ENCODE measurements at regions not wholly inside any gene's neighbourhood (a gene's known extent, or its start where the extent isn't known, plus 50 kb on each side); places are given as distances from the start of the nearest gene placed in this dataset.
"Not testable (repeated sequence)": the region's sequence is repeated elsewhere in the genome, so short reads cannot be mapped to it uniquely, and the experiment has no call there.

DNA sequence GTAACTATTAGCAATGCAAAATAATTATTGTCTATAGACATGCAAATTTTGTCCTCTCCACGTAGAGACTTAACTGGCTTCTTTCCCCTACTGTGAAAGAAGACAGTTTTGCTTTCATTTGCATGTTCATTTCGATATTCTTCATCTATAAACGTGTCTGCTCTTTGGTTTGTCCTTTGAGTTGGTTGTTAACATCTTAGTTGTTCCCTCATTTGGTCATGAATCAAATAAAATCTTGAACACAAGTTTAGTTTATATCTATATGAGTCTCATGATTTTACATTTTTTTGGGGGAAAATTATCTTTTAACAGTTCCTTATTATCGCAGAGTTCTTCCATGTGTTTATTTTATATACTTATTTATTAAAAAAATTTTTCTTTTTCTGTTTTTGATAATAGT lies 214.4 kb downstream of the UTP18 start:
- Mint-ChIP-seq H3K9me3 (no peaks in the 10 kb centered on the region), H3K4me1 (ENCODE audit: low read depth) (no peaks in the 10 kb centered on the region), H3K4me3 (no peak overlapping the region), H3K27me3 (peaks cover 3% of the 10 kb centered on the region), H3K36me3 (ENCODE audit: low read depth) (no peaks in the 10 kb centered on the region), H3K27ac (no peak overlapping the region)
- no peak for DNase-seq

GRCh38 chr17:51475730-51476129 lies 215.4 kb downstream of the UTP18 start:
- no peaks in the 10 kb centered on the region for H3K36me3 Mint-ChIP-seq (ENCODE audit: low read depth)
- DNase-seq, result no peak
- H3K27ac Mint-ChIP-seq, result no peak overlapping the region
- H3K4me3 Mint-ChIP-seq, result no peak overlapping the region
- peaks cover 5% of the 10 kb centered on the region for H3K9me3 Mint-ChIP-seq
- no peaks in the 10 kb centered on the region for H3K4me1 Mint-ChIP-seq (ENCODE audit: low read depth)
- peaks cover 9% of the 10 kb centered on the region for H3K27me3 Mint-ChIP-seq

DNA sequence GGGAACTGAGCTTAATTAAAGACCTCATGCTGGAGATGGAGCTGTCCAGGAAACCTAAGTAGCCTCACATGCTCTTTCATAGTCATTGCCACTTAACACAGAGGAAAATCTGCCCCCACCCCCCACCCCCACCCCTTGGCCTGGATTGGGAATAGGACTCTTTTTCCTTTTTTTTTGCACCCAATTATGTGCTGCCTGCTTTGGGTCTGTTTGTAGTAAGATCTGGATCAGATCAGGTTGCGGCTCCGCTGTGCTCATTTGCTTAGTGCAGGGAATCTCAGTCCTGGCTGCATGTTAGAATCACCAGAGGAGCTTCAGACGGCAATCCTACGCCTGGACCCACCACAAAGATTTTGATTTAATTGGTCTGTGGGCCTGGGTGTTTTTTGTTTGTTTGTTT lies 219.0 kb downstream of the UTP18 start:
- Mint-ChIP-seq H3K27ac (no peak overlapping the region), H3K9me3 (peaks cover 12% of the 10 kb centered on the region), H3K27me3 (peaks cover 9% of the 10 kb centered on the region), H3K4me1 (ENCODE audit: low read depth) (no peaks in the 10 kb centered on the region), H3K36me3 (ENCODE audit: low read depth) (peaks cover 1% of the 10 kb centered on the region), H3K4me3 (no peak overlapping the region)
- no peak for DNase-seq

DNA sequence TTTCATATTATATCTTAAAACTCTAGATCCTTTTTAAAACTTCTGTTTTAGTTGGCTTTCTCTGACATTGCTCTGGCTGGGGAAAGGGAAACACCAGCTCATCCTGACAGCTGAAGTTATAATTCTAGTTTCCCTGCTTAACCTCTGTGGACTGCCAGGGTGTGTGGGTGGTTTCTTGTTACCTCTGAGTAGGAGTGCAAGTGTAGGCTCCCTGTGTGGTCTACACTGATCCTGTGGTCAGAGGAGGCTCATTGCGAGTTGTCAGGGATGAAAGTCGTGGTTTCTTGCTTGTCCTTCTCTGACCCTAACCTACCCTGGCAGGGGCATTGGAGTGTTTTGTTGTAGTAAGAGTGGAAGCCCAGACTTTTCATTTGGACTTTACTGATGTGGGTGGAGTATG lies 221.0 kb downstream of the UTP18 start:
- no peak for DNase-seq
- Mint-ChIP-seq H3K4me1 (ENCODE audit: low read depth) (no peaks in the 10 kb centered on the region), H3K9me3 (peaks cover 12% of the 10 kb centered on the region), H3K36me3 (ENCODE audit: low read depth) (peaks cover 1% of the 10 kb centered on the region), H3K4me3 (no peak overlapping the region), H3K27me3 (peaks cover 9% of the 10 kb centered on the region), H3K27ac (no peak overlapping the region)

DNA sequence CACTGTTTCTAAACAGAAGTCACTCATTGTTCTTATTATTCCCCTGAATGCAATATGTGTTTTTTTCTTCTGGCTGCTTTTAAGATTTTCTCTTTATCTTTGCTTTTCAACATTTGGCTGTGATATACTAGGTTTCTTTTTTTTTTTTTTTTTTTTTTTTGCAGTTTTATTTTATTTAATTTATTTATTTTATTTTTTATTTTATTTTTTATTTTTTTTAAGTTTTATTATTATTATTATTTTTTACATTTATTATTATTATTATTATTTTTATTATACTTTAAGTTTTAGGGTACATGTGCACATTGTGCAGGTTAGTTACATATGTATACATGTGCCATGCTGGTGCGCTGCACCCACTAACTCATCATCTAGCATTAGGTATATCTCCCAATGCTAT lies 221.9 kb downstream of the UTP18 start:
- H3K9me3 Mint-ChIP-seq, result peaks cover 12% of the 10 kb centered on the region
- H3K36me3 Mint-ChIP-seq (ENCODE audit: low read depth); H3K4me3 Mint-ChIP-seq; H3K27me3 Mint-ChIP-seq; H3K4me1 Mint-ChIP-seq (ENCODE audit: low read depth); H3K27ac Mint-ChIP-seq; DNase-seq: not testable (repeated sequence)

DNA sequence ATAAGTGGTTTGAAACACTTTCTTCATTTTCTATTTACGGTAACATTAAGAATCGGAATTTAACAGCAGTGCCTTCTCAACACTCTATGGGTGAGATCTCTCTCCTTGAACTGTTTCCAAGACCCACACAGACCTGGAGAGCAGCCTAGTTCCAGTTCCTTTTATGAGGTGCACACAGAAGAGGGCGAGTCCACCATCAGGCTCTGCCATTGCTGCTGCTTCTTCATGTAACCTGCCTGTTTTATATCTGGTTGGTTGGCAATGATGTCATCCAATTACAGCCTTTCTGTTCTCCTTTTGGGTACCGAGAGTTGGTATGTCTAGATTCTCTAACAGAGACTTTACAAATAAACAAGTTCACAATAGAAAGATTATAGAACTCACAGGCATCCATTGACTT lies 225.7 kb downstream of the UTP18 start:
- DNase-seq, result no peak
- Mint-ChIP-seq H3K27me3 (peaks cover 6% of the 10 kb centered on the region), H3K9me3 (peaks cover 5% of the 10 kb centered on the region), H3K4me3 (no peak overlapping the region), H3K27ac (no peak overlapping the region), H3K36me3 (ENCODE audit: low read depth) (peaks cover under 1% of the 10 kb centered on the region), H3K4me1 (ENCODE audit: low read depth) (peaks cover 3% of the 10 kb centered on the region)

DNA sequence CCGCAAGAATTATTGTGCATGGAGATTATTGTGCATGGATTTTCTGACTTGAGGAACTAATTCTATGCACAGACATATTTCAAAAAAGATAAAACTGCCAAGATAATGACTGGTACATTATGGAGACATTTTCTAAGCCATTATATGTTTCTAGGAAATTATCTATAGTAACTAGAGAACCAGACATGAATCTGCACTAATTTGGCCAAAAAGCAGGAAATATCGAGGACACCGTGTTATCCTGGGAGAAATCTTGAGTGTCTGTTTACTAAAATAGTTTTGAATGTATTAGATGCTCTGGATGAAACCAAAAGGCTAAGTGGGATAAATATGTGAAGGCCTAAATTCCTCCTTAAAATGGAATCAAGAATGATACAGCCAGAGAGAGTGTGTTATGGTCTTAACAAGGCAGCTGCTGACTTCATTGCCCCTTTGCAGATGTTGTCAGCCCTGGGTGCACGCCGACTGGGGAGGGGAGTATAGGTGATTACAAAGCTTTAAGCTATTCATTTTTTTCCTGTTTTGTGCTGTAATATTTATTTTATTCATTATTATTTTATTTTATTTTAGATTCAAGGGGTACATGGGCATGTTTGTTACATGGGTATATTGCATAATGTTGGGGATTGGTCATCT lies 226.7 kb downstream of the UTP18 start:
- no peak overlapping the region for H3K27ac Mint-ChIP-seq
- H3K27me3 Mint-ChIP-seq, result peaks cover 6% of the 10 kb centered on the region
- H3K4me3 Mint-ChIP-seq, result no peak overlapping the region
- H3K9me3 Mint-ChIP-seq, result no peaks in the 10 kb centered on the region
- H3K36me3 Mint-ChIP-seq (ENCODE audit: low read depth), result no peaks in the 10 kb centered on the region
- no peak for DNase-seq
- peaks cover 3% of the 10 kb centered on the region for H3K4me1 Mint-ChIP-seq (ENCODE audit: low read depth)

DNA sequence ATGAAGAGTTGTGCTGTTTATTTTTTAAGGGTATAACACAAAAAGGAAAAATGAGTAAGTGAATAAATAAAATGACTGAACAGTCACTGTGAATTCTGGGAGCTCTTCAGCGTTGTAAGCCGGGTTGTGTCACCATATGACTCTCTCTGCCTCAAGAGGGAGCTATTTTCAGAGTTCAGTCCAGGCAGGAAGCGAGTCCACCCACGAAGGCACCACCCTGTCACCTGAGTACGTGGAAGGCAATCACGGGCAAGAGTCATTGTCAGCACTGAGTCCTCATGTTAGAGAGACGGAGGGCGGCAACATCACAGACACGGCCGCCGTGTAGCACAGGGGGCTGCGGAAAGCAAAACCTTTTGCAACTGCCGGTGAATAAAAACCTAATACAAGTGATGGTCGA lies 227.6 kb downstream of the UTP18 start:
- H3K36me3 Mint-ChIP-seq (ENCODE audit: low read depth), result no peaks in the 10 kb centered on the region
- no peak overlapping the region for H3K4me3 Mint-ChIP-seq
- H3K27ac Mint-ChIP-seq, result no peak overlapping the region
- peak; percentile 32 for DNase-seq
- H3K9me3 Mint-ChIP-seq, result no peaks in the 10 kb centered on the region
- H3K27me3 Mint-ChIP-seq, result peaks cover 6% of the 10 kb centered on the region
- peaks cover 3% of the 10 kb centered on the region for H3K4me1 Mint-ChIP-seq (ENCODE audit: low read depth)

GRCh38 chr17:51491416-51491815 lies 231.1 kb downstream of the UTP18 start:
- H3K27ac Mint-ChIP-seq, result no peak overlapping the region
- no peak for DNase-seq
- peaks cover 6% of the 10 kb centered on the region for H3K27me3 Mint-ChIP-seq
- no peaks in the 10 kb centered on the region for H3K9me3 Mint-ChIP-seq
- H3K4me1 Mint-ChIP-seq (ENCODE audit: low read depth), result peaks cover 3% of the 10 kb centered on the region
- no peak overlapping the region for H3K4me3 Mint-ChIP-seq
- no peaks in the 10 kb centered on the region for H3K36me3 Mint-ChIP-seq (ENCODE audit: low read depth)

DNA sequence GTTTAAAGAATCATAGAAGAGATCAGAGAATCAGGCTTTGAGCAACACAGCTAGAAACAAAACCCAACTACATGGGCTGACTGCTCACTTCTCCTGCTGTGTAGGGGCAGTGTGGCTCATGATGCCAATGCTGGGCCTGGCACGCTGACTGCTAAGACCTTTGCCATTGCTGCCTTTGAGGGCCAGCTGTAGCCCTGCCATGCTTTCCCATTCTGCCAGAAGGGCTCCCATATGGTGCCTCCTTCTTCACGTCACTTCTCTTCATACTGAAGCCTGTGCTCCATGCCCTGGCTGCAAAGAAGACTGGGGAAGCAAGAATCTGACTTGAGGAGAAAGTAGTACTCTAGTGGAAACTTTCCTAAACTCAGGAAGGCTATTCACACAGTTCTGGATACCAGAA lies 232.9 kb downstream of the UTP18 start:
- H3K4me1 Mint-ChIP-seq (ENCODE audit: low read depth), result no peaks in the 10 kb centered on the region
- H3K27ac Mint-ChIP-seq, result no peak overlapping the region
- no peak overlapping the region for H3K4me3 Mint-ChIP-seq
- DNase-seq, result no peak
- no peaks in the 10 kb centered on the region for H3K9me3 Mint-ChIP-seq
- H3K27me3 Mint-ChIP-seq, result no peaks in the 10 kb centered on the region
- H3K36me3 Mint-ChIP-seq (ENCODE audit: low read depth), result no peaks in the 10 kb centered on the region

DNA sequence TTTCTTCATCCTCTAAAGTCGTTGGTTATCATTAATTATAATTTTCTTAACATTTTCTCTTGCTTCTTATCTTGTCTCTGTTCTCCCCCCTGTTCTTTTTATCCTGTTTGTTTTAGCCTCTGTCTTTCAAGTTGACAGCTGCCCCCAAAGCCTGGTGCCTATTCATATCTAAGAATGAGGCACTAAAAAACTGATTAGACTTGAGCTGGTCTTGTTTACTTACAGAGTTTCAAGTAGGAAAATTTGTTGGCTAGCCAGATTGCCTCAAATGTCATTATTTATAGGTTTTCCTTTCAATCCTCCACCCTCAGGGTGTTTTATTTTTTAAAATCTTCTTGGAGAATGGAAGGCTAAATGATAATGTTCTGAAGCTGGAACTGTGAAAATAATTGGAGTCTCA lies 236.0 kb downstream of the UTP18 start:
- H3K27me3 Mint-ChIP-seq, result no peaks in the 10 kb centered on the region
- no peaks in the 10 kb centered on the region for H3K36me3 Mint-ChIP-seq (ENCODE audit: low read depth)
- no peak overlapping the region for H3K27ac Mint-ChIP-seq
- H3K9me3 Mint-ChIP-seq, result no peaks in the 10 kb centered on the region
- no peak overlapping the region for H3K4me3 Mint-ChIP-seq
- H3K4me1 Mint-ChIP-seq (ENCODE audit: low read depth), result no peaks in the 10 kb centered on the region
- DNase-seq, result no peak

GRCh38 chr17:51499897-51500296 lies 239.6 kb downstream of the UTP18 start:
- no peaks in the 10 kb centered on the region for H3K4me1 Mint-ChIP-seq (ENCODE audit: low read depth)
- no peak overlapping the region for H3K27ac Mint-ChIP-seq
- no peaks in the 10 kb centered on the region for H3K9me3 Mint-ChIP-seq
- peaks cover 18% of the 10 kb centered on the region for H3K27me3 Mint-ChIP-seq
- no peaks in the 10 kb centered on the region for H3K36me3 Mint-ChIP-seq (ENCODE audit: low read depth)
- DNase-seq, result no peak
- no peak overlapping the region for H3K4me3 Mint-ChIP-seq

- H3K4me3 Mint-ChIP-seq, result no peak overlapping the region
- H3K27ac Mint-ChIP-seq, result no peak overlapping the region
- no peaks in the 10 kb centered on the region for H3K36me3 Mint-ChIP-seq (ENCODE audit: low read depth)
- no peaks in the 10 kb centered on the region for H3K9me3 Mint-ChIP-seq
- DNase-seq, result no peak
- no peaks in the 10 kb centered on the region for H3K4me1 Mint-ChIP-seq (ENCODE audit: low read depth)
- H3K27me3 Mint-ChIP-seq, result peaks cover 22% of the 10 kb centered on the region
Observed at GRCh38 chr17:51500454-51500853, 240.1 kb downstream of the UTP18 start.

GRCh38 chr17:51505450-51505849 lies 245.1 kb downstream of the UTP18 start:
- Mint-ChIP-seq H3K36me3 (ENCODE audit: low read depth) (no peaks in the 10 kb centered on the region), H3K27me3 (peaks cover 37% of the 10 kb centered on the region), H3K9me3 (no peaks in the 10 kb centered on the region), H3K4me1 (ENCODE audit: low read depth) (no peaks in the 10 kb centered on the region), H3K4me3 (no peak overlapping the region), H3K27ac (no peak overlapping the region)
- no peak for DNase-seq

- Mint-ChIP-seq H3K9me3 (no peaks in the 10 kb centered on the region), H3K27ac (no peak overlapping the region), H3K27me3 (peaks cover 33% of the 10 kb centered on the region), H3K36me3 (ENCODE audit: low read depth) (no peaks in the 10 kb centered on the region), H3K4me3 (no peak overlapping the region), H3K4me1 (ENCODE audit: low read depth) (peaks cover 3% of the 10 kb centered on the region)
- no peak for DNase-seq
Observed at GRCh38 chr17:51507444-51507843, 247.1 kb downstream of the UTP18 start.

GRCh38 chr17:51508048-51508447 lies 247.7 kb downstream of the UTP18 start:
- Mint-ChIP-seq H3K36me3 (ENCODE audit: low read depth) (no peaks in the 10 kb centered on the region), H3K4me3 (no peak overlapping the region), H3K27me3 (peaks cover 31% of the 10 kb centered on the region), H3K27ac (no peak overlapping the region), H3K4me1 (ENCODE audit: low read depth) (peaks cover 3% of the 10 kb centered on the region), H3K9me3 (no peaks in the 10 kb centered on the region)
- DNase-seq, result no peak
